GM12878 (cell line): ENCODE measurements at regions not wholly inside any gene's neighbourhood (a gene's known extent, or its start where the extent isn't known, plus 50 kb on each side); places are given as distances from the start of the nearest gene placed in this dataset.

ENCODE experiments used
- EZH2 ChIP-seq: IDR thresholded peaks from 2 replicates; pipeline ENCODE4 v1.6.1; 2012; ENCODE audit warnings: low read depth, mild to moderate bottlenecking, control low read depth, inconsistent platforms, low read length, borderline replicate concordance; ENCODE audit not compliant: control insufficient read depth
- SP1 ChIP-seq: IDR thresholded peaks from one replicate; pipeline ENCODE4 v1.6.1; 2011; ENCODE audit warnings: low read depth, low read length

DNA sequence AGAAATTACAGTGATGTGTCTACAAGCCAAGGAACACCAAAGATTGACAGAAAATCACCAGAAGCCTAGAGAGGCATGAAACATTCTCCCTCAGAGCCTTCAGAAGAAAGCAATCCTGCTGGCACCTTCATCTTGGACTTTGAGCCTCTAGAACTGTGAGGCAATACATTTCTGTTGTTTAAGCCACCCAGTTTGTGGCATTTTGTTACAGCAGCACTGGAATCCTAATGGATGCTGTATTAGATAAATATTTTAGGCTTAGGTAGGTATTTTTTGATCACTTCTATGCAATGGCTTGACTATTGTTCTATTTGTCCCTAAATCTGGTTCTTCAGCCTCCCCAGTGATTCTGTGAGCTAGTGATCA, 453.1 kb downstream of the LTN1 start:
- TF ChIP-seq EZH2 (no peak), SP1 (no peak)
